HUES64 (cell line): ENCODE measurements at regions not wholly inside any gene's neighbourhood (a gene's known extent, or its start where the extent isn't known, plus 50 kb on each side); places are given as distances from the start of the nearest gene placed in this dataset.
"Not testable (repeated sequence)": the region's sequence is repeated elsewhere in the genome, so short reads cannot be mapped to it uniquely, and the experiment has no call there.

ENCODE experiments used
- H3K27ac ChIP-seq: 2 replicates; pipeline ENCODE4 v1.7.0; 2013; ENCODE audit warnings: low read depth, low read length, inconsistent platforms
- H3K27me3 ChIP-seq: 2 replicates; pipeline ENCODE4 v1.6.1; 2013; ENCODE audit warnings: mild to moderate bottlenecking, low read length; ENCODE audit not compliant: insufficient read depth
- H3K36me3 ChIP-seq: 2 replicates; pipeline ENCODE4 v1.6.1; 2013; ENCODE audit warnings: mild to moderate bottlenecking, low read length; ENCODE audit not compliant: insufficient read depth
- H3K4me1 ChIP-seq: 2 replicates; pipeline ENCODE4 v1.6.1; 2013; ENCODE audit warnings: mild to moderate bottlenecking, low read length, moderate library complexity; ENCODE audit not compliant: insufficient read depth
- H3K4me3 ChIP-seq: 2 replicates; pipeline ENCODE4 v1.5.1; 2013; ENCODE audit warnings: mild to moderate bottlenecking, low read length, moderate library complexity
- H3K9ac ChIP-seq: 2 replicates; pipeline ENCODE4 v1.6.1; 2013; ENCODE audit warnings: mild to moderate bottlenecking, low read depth, low read length
- H3K9me3 ChIP-seq: 2 replicates; pipeline ENCODE4 v1.6.1; 2013; ENCODE audit warnings: low read depth, low read length; ENCODE audit not compliant: insufficient read depth
- WGBS: fragments of 150-250, 120-280 bp; methylation state at CpG from one replicate; pipeline ENCODE4 v1.1.7; 2013; ENCODE audit warnings: missing lambda C conversion rate; 5-methylcytosine and 5-hydroxymethylcytosine counted together

DNA sequence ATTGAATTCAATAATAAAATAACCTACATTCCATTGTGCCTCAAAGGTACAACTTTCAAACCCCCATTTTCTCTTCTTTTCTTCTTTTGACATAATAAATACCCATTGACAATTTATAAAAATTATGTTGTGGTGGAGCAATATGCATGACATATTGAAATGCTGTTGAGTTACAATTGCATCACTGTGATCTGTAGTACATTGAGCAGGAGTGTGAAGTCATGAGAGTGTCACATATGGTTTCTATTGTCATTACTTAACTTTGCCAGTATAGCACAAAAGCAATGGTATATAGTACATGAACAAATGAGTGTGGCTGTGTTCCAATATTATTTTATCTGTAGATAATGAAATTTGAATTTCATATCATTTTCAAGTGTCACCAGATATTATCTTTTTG lies 441.3 kb downstream of the GJA1 start:
- peaks cover 11% of the 10 kb centered on the region; the same call in 1 of the 2 replicates for H3K9me3 ChIP-seq
- no peak overlapping the region for H3K9ac ChIP-seq
- H3K4me3 ChIP-seq, result no peak overlapping the region
- no peaks in the 10 kb centered on the region for H3K36me3 ChIP-seq
- no peaks in the 10 kb centered on the region for H3K27me3 ChIP-seq
- no peaks in the 10 kb centered on the region for H3K4me1 ChIP-seq
- no peak overlapping the region for H3K27ac ChIP-seq

DNA sequence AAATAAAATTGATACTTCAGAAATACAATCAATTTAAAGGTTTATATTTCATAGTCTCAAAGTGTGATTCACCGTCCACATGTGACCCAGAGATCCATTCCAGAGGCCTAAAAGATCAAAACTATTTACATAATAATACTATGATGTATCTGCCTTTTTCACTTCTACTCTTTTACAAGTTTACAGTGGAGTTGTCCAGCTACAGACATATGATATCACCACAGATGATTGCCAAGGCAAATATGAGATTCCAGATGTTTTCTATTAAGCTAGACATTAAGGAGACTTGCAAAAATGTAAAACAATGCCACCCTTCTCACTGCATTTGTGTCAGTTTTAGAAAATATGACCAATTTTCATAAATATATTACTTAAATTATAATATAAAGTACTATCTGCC lies 443.7 kb downstream of the GJA1 start:
- 100% methylated on average over 1 of the region's 1 CpG for WGBS
- Histone ChIP-seq H3K4me3 (no peak overlapping the region), H3K27ac (no peak overlapping the region), H3K9ac (no peak overlapping the region), H3K36me3 (no peaks in the 10 kb centered on the region), H3K4me1 (peaks cover 6% of the 10 kb centered on the region), H3K27me3 (no peaks in the 10 kb centered on the region), H3K9me3 (peaks cover 7% of the 10 kb centered on the region; the same call in 1 of the 2 replicates)

GRCh38 chr6:121880831-121881230 lies 445.4 kb downstream of the GJA1 start:
- H3K9me3 ChIP-seq, result peaks cover 1% of the 10 kb centered on the region; the same call in 1 of the 2 replicates
- H3K27ac ChIP-seq, result no peak overlapping the region
- no peak overlapping the region for H3K4me3 ChIP-seq
- no peak overlapping the region for H3K9ac ChIP-seq
- peaks cover 13% of the 10 kb centered on the region for H3K4me1 ChIP-seq
- H3K36me3 ChIP-seq, result no peaks in the 10 kb centered on the region
- H3K27me3 ChIP-seq, result no peaks in the 10 kb centered on the region

GRCh38 chr6:121881974-121882667 lies 446.7 kb downstream of the GJA1 start:
- Histone ChIP-seq H3K27ac (no peak overlapping the region), H3K27me3 (no peaks in the 10 kb centered on the region), H3K4me3 (no peak overlapping the region), H3K9me3 (no peaks in the 10 kb centered on the region), H3K4me1 (peaks cover 13% of the 10 kb centered on the region), H3K9ac (no peak overlapping the region), H3K36me3 (no peaks in the 10 kb centered on the region)
- 94% methylated on average over 2 of the region's 2 CpGs for WGBS

GRCh38 chr6:121884091-121884490 lies 448.6 kb downstream of the GJA1 start:
- Histone ChIP-seq H3K9ac (no peak overlapping the region), H3K4me1 (peaks cover 13% of the 10 kb centered on the region), H3K27ac (no peak overlapping the region), H3K9me3 (no peaks in the 10 kb centered on the region), H3K27me3 (no peaks in the 10 kb centered on the region), H3K4me3 (no peak overlapping the region), H3K36me3 (no peaks in the 10 kb centered on the region)
- WGBS, result 94% methylated on average over 4 of the region's 4 CpGs

DNA sequence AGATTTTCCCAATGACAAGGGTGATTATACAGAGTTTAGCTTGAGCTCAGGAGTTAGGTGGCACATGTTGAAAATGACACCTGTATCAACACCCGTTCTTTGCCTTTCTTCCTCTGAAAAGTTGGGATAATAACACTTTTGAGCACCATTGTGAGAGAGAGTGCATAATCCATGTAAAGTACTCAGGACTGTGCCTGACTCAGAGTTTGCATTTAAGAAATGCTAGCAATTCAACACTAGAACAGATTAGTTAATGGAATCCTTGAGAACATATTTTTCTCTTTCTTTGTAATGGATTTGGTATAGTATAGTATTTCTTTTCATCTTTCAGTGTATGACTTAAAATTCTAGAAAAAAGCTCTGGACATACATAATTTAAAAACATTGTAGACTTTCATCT lies 449.2 kb downstream of the GJA1 start:
- Histone ChIP-seq H3K36me3 (no peaks in the 10 kb centered on the region), H3K4me3 (no peak overlapping the region), H3K4me1 (peaks cover 13% of the 10 kb centered on the region), H3K27me3 (no peaks in the 10 kb centered on the region), H3K9me3 (no peaks in the 10 kb centered on the region), H3K27ac (no peak overlapping the region), H3K9ac (no peak overlapping the region)
- WGBS, result 80% methylated on average over 1 of the region's 1 CpG

- no peak overlapping the region for H3K4me3 ChIP-seq
- H3K4me1 ChIP-seq, result peaks cover 16% of the 10 kb centered on the region
- H3K27me3 ChIP-seq, result no peaks in the 10 kb centered on the region
- H3K9ac ChIP-seq, result no peak overlapping the region
- H3K9me3 ChIP-seq, result no peaks in the 10 kb centered on the region
- H3K36me3 ChIP-seq, result no peaks in the 10 kb centered on the region
- no peak overlapping the region for H3K27ac ChIP-seq
- WGBS, result 91% methylated on average over 3 of the region's 3 CpGs
These were observed 450.1 kb downstream of the GJA1 start for GRCh38 chr6:121885399-121886152.

DNA sequence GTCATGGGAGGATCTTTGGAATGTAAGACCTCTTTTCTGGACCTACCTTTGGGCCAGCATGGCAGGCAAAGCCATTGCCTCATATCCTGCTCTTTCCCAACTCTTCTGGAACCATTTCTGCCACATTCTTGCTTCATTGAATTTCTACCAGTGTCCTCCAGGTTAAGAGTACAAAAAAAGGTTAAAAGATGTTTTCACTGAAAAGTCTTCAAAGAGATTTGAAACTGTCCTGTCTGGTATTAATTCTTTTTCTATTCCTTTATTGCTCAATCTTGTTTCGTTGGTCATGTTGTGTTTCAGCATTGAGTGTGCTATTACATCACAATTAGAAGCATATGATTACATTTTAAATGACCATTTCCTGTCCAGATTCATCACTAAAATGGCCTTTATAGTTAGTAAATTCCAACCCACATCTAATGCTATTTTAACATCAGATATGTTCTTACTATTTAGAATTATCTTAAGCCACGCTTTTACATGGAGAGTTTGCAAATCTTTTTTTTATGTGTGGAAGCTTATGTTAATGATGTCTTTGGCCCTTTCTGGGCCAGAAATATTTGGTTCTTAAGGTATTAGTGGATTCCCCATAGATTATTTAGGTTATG lies 450.9 kb downstream of the GJA1 start:
- H3K9me3 ChIP-seq, result no peaks in the 10 kb centered on the region
- H3K4me3 ChIP-seq, result no peak overlapping the region
- WGBS, result 100% methylated on average over 1 of the region's 2 CpGs
- no peaks in the 10 kb centered on the region for H3K27me3 ChIP-seq
- peaks cover 21% of the 10 kb centered on the region for H3K4me1 ChIP-seq
- H3K9ac ChIP-seq, result no peak overlapping the region
- H3K36me3 ChIP-seq, result no peaks in the 10 kb centered on the region
- H3K27ac ChIP-seq, result no peak overlapping the region

- Histone ChIP-seq H3K4me3 (no peak overlapping the region), H3K9ac (no peak overlapping the region), H3K27me3 (no peaks in the 10 kb centered on the region), H3K9me3 (no peaks in the 10 kb centered on the region), H3K4me1 (peaks cover 16% of the 10 kb centered on the region; the same call in 1 of the 2 replicates), H3K36me3 (no peaks in the 10 kb centered on the region), H3K27ac (no peak overlapping the region)
- 94% methylated on average over 2 of the region's 4 CpGs for whole genome bisulfite sequencing
These were observed 452.3 kb downstream of the GJA1 start for GRCh38 chr6:121887724-121888123.

GRCh38 chr6:121890307-121890910 lies 455.0 kb downstream of the GJA1 start:
- Histone ChIP-seq H3K4me3 (no peak overlapping the region), H3K4me1 (peaks cover 9% of the 10 kb centered on the region; the same call in 1 of the 2 replicates), H3K9ac (no peak overlapping the region), H3K27ac (no peak overlapping the region), H3K36me3 (no peaks in the 10 kb centered on the region), H3K27me3 (no peaks in the 10 kb centered on the region), H3K9me3 (no peaks in the 10 kb centered on the region)
- 67% methylated on average over 1 of the region's 2 CpGs for WGBS

GRCh38 chr6:121895731-121896130 lies 460.3 kb downstream of the GJA1 start:
- H3K9ac ChIP-seq, H3K9me3 ChIP-seq, H3K4me3 ChIP-seq, H3K27me3 ChIP-seq, H3K36me3 ChIP-seq, H3K27ac ChIP-seq: not testable (repeated sequence)
- WGBS, result 93% methylated on average over 5 of the region's 5 CpGs
- peaks cover 27% of the 10 kb centered on the region for H3K4me1 ChIP-seq
